ENCODE measurements at regions not wholly inside any gene's neighbourhood (a gene's known extent, or its start where the extent isn't known, plus 50 kb on each side); places are given as distances from the start of the nearest gene placed in this dataset.

- DNase-seq (ENCODE audit: low spot score) (no peak), ATAC-seq (no peak)
- Mint-ChIP-seq H3K4me1 (ENCODE audit: low read depth in 2 of 2) (no peaks in the 10 kb centered on the region), H3K36me3 (no peaks in the 10 kb centered on the region), H3K27me3 (peaks cover 14 to 44% of the 10 kb centered on the region in 2 donors), H3K9me3 (no peaks in the 10 kb centered on the region), H3K27ac (no peak overlapping the region), H3K4me3 (no peak overlapping the region)
Measured at GRCh38 chr17:62875296-62875695, 67.2 kb upstream of the MARCHF10 start.

GRCh38 chr17:62871291-62871690, 63.2 kb upstream of the MARCHF10 start:
- H3K4me3 Mint-ChIP-seq = no peak overlapping the region
- H3K36me3 Mint-ChIP-seq = no peaks in the 10 kb centered on the region
- ATAC-seq (no peak), DNase-seq (ENCODE audit: low spot score) (no peak)
- H3K27ac Mint-ChIP-seq = no peak overlapping the region
- H3K27me3 Mint-ChIP-seq = peaks cover 17 to 48% of the 10 kb centered on the region in 2 donors
- no peaks in the 10 kb centered on the region for H3K4me1 Mint-ChIP-seq (ENCODE audit: low read depth in 2 of 2)
- no peaks in the 10 kb centered on the region for H3K9me3 Mint-ChIP-seq

GRCh38 chr17:62870552-62870971, 62.4 kb upstream of the MARCHF10 start:
- H3K9me3 Mint-ChIP-seq = no peaks in the 10 kb centered on the region
- DNase-seq (ENCODE audit: low spot score) = no peak
- peaks cover 15 to 44% of the 10 kb centered on the region in 2 donors for H3K27me3 Mint-ChIP-seq
- H3K4me3 Mint-ChIP-seq = no peak overlapping the region
- H3K36me3 Mint-ChIP-seq = no peaks in the 10 kb centered on the region
- no peaks in the 10 kb centered on the region for H3K4me1 Mint-ChIP-seq (ENCODE audit: low read depth in 2 of 2)
- ATAC-seq = no peak
- H3K27ac Mint-ChIP-seq = no peak overlapping the region

- Mint-ChIP-seq H3K4me3 (no peak overlapping the region), H3K36me3 (no peaks in the 10 kb centered on the region), H3K27ac (no peak overlapping the region), H3K9me3 (no peaks in the 10 kb centered on the region), H3K27me3 (peaks cover 16 to 44% of the 10 kb centered on the region in 2 donors), H3K4me1 (ENCODE audit: low read depth in 2 of 2) (no peaks in the 10 kb centered on the region)
- ATAC-seq (no peak), DNase-seq (ENCODE audit: low spot score) (no peak)
Measured at GRCh38 chr17:62870030-62870541, 62.0 kb upstream of the MARCHF10 start.

- Mint-ChIP-seq H3K4me3 (no peak overlapping the region), H3K27ac (no peak overlapping the region), H3K27me3 (peaks cover 15 to 35% of the 10 kb centered on the region in 2 donors), H3K4me1 (ENCODE audit: low read depth in 2 of 2) (no peaks in the 10 kb centered on the region), H3K9me3 (no peaks in the 10 kb centered on the region), H3K36me3 (no peaks in the 10 kb centered on the region)
- DNase-seq (ENCODE audit: low spot score) (no peak), ATAC-seq (no peak)
Measured at GRCh38 chr17:62868723-62869122, 60.6 kb upstream of the MARCHF10 start.

GRCh38 chr17:62868008-62868407, 59.9 kb upstream of the MARCHF10 start:
- Mint-ChIP-seq H3K27ac (no peak overlapping the region), H3K9me3 (no peaks in the 10 kb centered on the region), H3K27me3 (peaks cover 19 to 39% of the 10 kb centered on the region in 2 donors), H3K36me3 (no peaks in the 10 kb centered on the region), H3K4me1 (ENCODE audit: low read depth in 2 of 2) (no peaks in the 10 kb centered on the region), H3K4me3 (no peak overlapping the region)
- ATAC-seq = no peak
- DNase-seq (ENCODE audit: low spot score) = no peak

- no peaks in the 10 kb centered on the region for H3K4me1 Mint-ChIP-seq (ENCODE audit: low read depth in 2 of 2)
- no peak overlapping the region for H3K27ac Mint-ChIP-seq
- H3K27me3 Mint-ChIP-seq = peaks cover 19 to 39% of the 10 kb centered on the region in 2 donors
- no peaks in the 10 kb centered on the region for H3K9me3 Mint-ChIP-seq
- H3K4me3 Mint-ChIP-seq = no peak overlapping the region
- H3K36me3 Mint-ChIP-seq = no peaks in the 10 kb centered on the region
- no peak for ATAC-seq
- DNase-seq (ENCODE audit: low spot score) = no peak
Measured at GRCh38 chr17:62867303-62867702, 59.2 kb upstream of the MARCHF10 start.

- Mint-ChIP-seq H3K4me3 (no peak overlapping the region), H3K27ac (no peak overlapping the region), H3K36me3 (no peaks in the 10 kb centered on the region), H3K27me3 (peaks cover 26 to 45% of the 10 kb centered on the region in 2 donors), H3K4me1 (ENCODE audit: low read depth in 2 of 2) (no peaks in the 10 kb centered on the region), H3K9me3 (no peaks in the 10 kb centered on the region)
- ATAC-seq (no peak), DNase-seq (ENCODE audit: low spot score) (no peak)
Measured at GRCh38 chr17:62866471-62866870, 58.4 kb upstream of the MARCHF10 start.

GRCh38 chr17:62865586-62865985, 57.5 kb upstream of the MARCHF10 start:
- no peak for ATAC-seq
- no peak for DNase-seq (ENCODE audit: low spot score)
- Mint-ChIP-seq H3K27ac (no peak overlapping the region), H3K9me3 (no peaks in the 10 kb centered on the region), H3K27me3 (peaks cover 26 to 46% of the 10 kb centered on the region in 2 donors), H3K4me3 (no peak overlapping the region), H3K36me3 (no peaks in the 10 kb centered on the region), H3K4me1 (ENCODE audit: low read depth in 2 of 2) (no peaks in the 10 kb centered on the region)

GRCh38 chr17:62862251-62862650, 54.1 kb upstream of the MARCHF10 start:
- H3K27ac Mint-ChIP-seq = no peak overlapping the region
- no peaks in the 10 kb centered on the region for H3K9me3 Mint-ChIP-seq
- no peak for ATAC-seq

GRCh38 chr17:62860962-62861873, 53.1 kb upstream of the MARCHF10 start:
- H3K4me3 Mint-ChIP-seq = no peak overlapping the region
- no peaks in the 10 kb centered on the region for H3K36me3 Mint-ChIP-seq
- no peaks in the 10 kb centered on the region for H3K9me3 Mint-ChIP-seq

More at GRCh38 chr17:62862251-62862650, 54.1 kb upstream of the MARCHF10 start:
- Mint-ChIP-seq H3K27me3 (peaks cover 16 to 29% of the 10 kb centered on the region in 2 donors), H3K4me3 (no peak overlapping the region), H3K36me3 (no peaks in the 10 kb centered on the region), H3K4me1 (ENCODE audit: low read depth in 2 of 2) (no peaks in the 10 kb centered on the region)
- DNase-seq (ENCODE audit: low spot score) = no peak

GRCh38 chr17:62859146-62859545, 51.0 kb upstream of the MARCHF10 start:
- H3K4me1 Mint-ChIP-seq (ENCODE audit: low read depth in 2 of 2) = no peaks in the 10 kb centered on the region
- ATAC-seq (no peak), DNase-seq (ENCODE audit: low spot score) (no peak)
- H3K4me3 Mint-ChIP-seq = no peak overlapping the region
- no peaks in the 10 kb centered on the region for H3K9me3 Mint-ChIP-seq
- H3K27me3 Mint-ChIP-seq = peaks cover 11 to 24% of the 10 kb centered on the region in 2 donors
- H3K36me3 Mint-ChIP-seq = no peaks in the 10 kb centered on the region
- H3K27ac Mint-ChIP-seq = no peak overlapping the region

More at GRCh38 chr17:62860962-62861873, 53.1 kb upstream of the MARCHF10 start:
- peaks cover 16 to 21% of the 10 kb centered on the region in 2 donors for H3K27me3 Mint-ChIP-seq
- H3K27ac Mint-ChIP-seq = no peak overlapping the region
- no peaks in the 10 kb centered on the region for H3K4me1 Mint-ChIP-seq (ENCODE audit: low read depth in 2 of 2)
- no peak for DNase-seq (ENCODE audit: low spot score)
- no peak for ATAC-seq
